ENCODE measurements at regions not wholly inside any gene's neighbourhood (a gene's known extent, or its start where the extent isn't known, plus 50 kb on each side); places are given as distances from the start of the nearest gene placed in this dataset.

- peak; percentile 15 for DNase-seq
Measured at GRCh38 chrX:134747006-134747405, 50.0 kb downstream of the PABIR2 start.

- DNase-seq, result no peak
Measured at GRCh38 chrX:134746410-134746785, 50.6 kb downstream of the PABIR2 start.

DNA sequence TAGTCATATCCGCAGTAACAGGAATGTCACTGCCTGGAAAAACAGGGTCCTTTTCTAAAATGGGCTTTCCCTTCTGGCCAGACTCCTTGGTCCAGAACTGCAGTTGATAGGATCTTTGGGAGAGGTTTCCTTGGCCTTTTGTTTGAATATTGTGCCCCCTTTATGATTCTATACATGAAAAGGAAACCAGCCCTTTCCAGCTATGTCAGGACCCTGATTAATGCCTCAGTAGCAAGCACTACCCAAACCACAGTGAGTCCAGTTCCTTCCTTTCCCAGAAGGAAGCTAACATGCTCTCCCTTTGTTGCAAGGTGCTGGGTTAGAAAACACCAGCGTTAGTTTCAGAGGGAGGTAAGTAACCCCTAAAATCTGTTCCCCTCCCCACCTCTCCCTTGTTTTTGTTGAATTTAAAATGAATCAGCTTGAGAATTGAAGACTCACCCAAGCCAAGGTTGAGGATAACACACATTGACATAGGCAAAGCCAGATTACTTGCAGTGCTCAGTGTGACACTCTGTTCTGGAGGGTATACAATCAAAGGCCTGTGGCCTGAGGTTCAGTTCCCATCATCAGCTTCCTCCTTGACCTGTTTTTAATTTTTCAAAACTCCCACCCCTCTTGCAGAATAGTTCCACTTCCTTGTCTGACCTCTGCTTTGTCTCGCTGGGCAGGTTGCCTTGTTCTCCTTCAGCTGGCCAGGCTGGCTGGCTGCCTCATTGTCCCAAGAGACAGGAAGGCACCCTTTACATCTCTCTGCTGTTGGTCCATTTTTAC, 51.2 kb downstream of the PABIR2 start:
- DNase-seq, result no peak

DNA sequence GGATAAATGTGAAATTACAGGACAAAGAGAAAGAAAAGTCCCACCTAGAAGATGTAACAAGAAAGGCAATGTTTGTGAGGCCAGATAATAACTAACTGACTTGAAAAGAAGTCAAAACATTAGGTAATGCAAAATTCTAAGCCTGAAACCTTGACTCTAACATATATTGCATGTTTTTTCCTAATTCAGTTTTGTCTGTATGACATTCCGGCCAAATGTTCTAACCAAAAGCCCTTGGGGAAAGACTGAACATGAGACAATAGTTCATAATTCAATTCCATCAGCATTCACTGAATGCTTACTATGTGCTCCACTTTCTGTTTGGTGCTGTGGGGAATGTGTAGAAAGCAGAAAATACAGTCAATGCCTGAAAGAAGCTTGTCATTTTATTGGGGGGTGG, 53.9 kb downstream of the PABIR2 start:
- no peak for DNase-seq

DNA sequence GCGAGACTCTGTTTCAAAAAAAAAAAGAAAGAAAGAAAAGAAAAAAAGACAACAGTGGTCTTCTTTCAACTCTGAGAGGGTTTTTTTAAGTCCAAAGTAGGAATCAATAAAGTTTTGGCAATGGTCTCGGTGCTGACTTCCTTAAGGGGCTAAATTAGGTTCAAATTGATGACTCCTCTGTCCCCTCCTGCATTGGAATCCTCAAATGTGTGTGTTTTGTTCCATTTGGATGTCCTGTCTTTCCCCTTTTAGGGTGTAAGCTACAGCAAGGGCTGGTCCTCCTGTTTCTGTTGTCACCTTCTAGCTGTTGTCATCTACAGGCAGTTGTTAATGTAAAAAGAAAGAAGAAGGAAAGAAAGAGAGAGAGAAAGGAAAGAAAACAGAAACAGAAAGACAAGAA, 54.4 kb downstream of the PABIR2 start:
- no peak for DNase-seq

DNA sequence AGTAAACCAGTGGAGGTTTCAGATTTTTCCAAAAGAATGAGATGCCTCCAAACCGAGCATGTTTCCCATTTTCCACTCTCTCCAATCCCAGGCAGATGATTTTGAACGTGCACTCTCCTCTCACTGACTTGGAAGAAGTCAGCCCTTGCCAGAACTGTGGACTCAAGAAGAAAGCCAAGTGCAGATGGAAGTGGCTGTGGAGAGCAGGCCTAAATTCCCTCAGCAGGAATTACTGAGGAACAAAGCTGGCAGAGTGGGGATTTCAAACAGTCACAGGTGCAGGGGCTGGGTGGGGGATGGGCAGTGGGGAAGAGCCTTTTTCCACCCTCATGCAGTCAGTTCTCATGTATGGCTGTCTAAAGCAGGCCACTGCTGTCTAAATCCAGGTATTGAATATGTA, 55.3 kb downstream of the PABIR2 start:
- DNase-seq, result no peak

DNA sequence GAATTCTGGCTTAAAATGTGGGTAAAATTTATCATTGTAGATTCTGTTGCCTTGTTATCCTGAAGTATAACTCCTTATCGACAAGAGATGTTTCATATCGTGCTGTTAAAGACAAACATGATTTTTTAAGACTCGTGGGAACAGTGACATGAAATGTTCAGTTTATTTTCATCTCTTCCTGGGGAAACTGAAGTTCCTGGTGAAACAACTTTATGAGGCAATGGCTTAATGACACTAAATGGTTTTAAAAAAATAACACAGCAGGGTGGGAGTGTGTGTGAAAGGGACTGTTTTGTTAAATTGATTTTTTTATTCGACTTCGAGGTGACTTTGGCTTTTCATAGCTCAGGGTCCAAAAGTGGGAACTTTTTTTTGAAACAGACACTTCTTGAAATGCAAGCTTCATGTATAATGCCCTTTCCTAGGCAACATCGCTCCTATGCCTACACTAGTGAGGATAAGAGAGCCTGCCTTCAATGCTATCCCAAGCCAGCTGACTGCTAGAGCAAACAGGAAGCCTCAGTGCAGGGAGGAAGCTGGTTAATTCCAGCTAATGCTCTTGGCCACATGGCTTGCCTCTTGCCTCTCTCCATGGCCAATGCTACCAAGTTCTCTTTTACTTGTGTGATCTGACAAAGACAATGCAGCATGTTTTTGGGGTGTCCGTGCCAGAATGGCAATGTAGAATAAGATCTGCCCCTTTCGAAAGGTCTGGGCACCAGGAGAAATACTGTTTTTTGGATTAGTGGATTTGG, 57.8 kb downstream of the PABIR2 start:
- DNase-seq, result no peak

GRCh38 chrX:134738445-134738844, 58.6 kb downstream of the PABIR2 start:
- DNase-seq, result no peak

GRCh38 chrX:134737721-134738369, 59.2 kb downstream of the PABIR2 start:
- DNase-seq, result no peak

DNA sequence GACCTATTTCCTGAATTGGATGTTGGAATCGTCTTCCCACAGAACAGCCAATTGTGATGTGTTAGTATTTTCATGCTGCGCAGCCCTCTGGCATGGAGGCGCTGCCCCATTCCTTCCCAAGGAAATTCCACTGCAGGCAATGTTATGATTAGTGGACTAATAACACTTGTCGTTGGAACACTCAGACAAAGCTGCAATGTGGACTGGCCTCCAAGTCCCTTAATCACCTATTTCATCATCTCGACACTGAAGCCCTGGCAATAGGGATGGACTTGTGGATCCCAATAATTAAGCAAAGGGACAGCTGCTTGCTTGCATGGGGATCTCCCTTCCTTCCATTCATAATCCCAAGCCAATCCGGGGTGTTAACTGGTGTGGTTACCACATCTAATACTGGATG, 59.9 kb downstream of the PABIR2 start:
- DNase-seq, result no peak

GRCh38 chrX:134736356-134736755, 60.6 kb downstream of the PABIR2 start:
- no peak for DNase-seq

DNA sequence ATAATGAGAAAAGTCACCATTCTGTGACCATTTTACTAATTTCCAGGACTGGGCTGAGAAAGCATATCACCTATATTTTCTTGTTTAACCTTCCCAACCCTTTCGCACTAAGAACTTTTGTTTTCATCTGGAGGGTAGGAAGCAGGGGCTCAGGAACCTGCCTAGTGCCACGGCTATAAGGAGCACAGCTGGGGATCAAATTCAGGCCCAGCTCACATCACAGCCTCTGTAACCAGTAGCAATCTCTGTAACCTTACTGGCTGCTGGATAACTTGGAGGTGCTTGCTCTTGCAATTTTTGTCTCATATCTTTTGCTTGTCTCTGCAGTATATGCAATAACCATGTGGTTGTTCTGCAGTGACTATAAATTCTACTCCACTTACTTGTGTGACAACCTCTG, 62.0 kb downstream of the PABIR2 start:
- DNase-seq, result peak; percentile 17

DNA sequence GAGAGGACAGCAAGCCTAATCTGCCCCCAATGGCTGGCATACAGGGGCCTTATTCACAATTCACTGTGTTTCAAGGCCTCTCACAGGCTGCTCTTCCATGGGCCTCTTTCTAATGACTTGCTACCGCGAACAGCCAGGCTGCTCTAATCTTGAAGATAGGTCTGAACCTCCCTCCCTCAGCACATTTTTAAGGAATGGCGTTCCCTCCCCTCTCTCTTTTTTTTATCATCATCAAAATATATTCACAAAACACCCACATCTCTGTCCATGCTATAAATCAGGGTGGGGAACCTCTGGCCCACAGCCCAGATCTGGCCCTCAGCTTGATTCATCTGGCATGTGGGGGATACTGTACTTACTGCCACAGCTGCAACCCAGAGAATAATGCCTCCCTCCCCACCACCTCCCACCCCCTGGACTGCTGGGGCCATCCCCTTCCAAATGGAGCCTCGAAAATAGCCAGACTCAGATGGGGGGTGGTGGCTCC, 62.5 kb downstream of the PABIR2 start:
- DNase-seq, result peak; percentile 27

DNA sequence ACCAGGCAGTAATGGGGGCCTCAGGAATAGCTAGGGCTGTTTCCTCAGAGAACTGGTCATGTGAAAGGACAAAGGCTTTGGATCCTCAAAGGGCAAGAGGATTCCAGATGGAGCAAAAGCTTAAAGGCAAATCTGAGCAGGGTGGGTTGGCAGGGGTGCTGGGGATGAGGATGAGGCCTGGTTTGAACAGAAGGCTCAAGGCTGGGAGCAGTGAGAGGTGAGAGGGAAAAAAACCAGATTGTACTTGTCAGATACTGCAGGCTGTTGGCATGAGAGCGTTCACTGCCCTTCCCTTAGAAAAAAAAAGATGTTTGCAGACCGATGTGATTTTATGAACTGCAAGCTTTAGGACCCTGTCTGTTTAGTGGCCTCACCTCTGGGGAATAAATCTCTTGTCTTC, 63.4 kb downstream of the PABIR2 start:
- DNase-seq, result no peak

GRCh38 chrX:134732676-134733075, 64.3 kb downstream of the PABIR2 start:
- no peak for DNase-seq

DNA sequence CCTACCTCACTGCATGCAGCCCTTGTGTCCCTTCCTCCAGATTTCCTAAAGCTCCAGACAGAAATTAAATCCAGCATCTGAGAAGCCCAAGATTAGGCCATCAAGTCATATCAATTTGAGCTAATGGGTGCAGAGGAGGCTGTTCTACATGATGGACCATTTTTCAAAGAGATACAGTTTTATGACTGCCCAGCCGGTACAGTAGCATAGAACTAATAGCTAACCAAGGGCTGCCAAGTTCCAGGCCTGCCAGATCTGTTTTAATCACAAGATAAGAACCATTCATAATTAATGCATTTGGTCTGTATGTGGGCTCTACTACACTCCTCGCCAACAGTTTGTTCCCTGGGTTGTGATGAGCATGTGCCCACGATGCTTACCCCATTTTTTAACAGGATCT, 64.9 kb downstream of the PABIR2 start:
- no peak for DNase-seq

GRCh38 chrX:134727363-134727762, 69.1 kb upstream of the PLAC1 start:
- no peak for DNase-seq

- no peak for DNase-seq
Measured at GRCh38 chrX:134725103-134725690, 66.9 kb upstream of the PLAC1 start.

DNA sequence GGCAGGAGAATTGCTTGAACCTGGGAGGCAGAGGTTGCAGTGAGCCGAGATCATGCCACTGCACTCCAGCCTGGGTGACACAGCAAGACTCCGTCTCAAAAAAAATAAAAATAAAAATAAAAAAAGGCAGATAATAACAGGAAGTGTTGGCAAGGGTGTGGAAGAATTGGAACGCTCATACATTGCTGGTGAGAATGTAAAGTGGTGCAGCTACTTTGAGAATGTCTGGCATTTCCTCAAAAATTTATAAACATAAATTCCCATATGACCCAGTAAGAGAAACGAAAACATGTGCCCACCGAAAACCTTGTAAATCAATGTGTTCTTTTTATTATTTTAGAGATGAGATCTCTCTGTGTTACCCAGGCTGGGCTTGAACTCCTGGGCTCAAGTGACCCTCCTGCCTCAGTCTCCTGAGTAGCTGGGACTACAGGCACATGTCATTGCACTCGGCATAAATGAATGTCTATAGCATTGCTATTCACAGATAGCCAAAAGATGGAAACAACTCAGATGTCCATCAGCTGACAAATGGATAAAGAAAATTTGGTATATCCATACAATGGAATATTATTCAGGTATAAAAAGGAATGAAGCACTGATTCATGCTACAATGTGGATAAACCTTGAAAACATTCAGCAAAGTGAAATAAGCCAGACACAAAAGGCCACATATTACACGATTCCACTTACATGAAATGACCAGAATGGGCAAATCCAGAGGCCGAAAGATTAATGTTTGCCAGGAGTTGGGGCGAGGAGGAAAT, 63.7 kb upstream of the PLAC1 start:
- DNase-seq, result no peak

DNA sequence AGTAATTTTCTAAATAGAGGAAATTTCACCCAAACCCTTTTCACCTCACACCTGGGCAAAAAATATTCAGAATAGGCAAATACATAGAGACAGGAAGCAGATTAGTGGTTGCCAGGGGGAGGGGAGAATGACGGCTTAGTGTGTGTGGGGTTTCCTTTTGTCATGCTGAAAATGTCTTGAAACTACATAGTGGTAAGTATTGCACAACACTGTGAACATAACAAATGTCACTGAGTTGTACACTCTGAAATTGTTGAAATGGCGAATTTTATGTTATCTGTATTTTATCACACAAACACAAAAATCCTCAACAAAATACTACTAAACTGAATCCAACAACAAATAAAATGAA, 60.7 kb upstream of the PLAC1 start:
- no peak for DNase-seq

DNA sequence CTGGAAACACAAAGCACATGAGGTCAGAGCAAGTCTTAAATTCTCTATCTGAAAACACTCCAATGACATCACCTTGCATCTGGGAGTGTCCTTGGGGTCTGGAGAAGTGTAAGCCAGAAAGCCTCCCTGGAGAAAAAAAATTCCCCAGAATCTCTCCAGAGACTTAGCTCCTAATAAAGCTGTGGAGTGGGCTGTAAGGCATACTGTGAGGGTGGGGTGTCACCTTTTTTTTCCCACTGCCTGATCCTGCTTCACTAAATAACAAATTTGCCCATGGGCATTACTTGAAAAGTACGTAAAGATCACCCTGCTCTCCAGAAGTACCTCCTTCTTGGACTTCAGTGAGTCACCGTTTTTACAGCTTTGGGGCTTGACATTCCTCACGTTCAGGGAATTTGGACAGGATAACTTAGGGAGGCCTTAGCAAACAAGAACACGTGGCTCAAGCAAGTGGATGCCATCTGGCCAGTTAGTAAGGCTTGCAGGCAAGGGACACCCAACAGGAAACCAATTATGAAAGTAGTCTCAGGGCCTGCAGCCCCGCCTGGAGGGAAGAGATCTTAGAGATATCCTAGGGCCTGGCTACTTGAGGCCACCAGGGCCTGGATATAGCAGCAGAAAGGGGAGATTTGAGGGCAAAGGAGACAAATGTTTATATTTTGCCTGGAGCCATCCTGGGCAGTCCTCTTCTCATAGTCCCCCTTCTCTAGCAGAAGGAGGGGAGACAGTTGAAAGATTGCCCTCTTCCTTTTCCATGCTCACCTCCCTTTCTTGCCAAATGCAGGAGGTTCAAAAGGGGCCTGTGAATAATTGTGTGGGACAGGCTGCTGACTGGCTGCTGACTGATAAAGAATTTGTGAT, 60.1 kb upstream of the PLAC1 start:
- DNase-seq, result no peak

All from right kidney (tissue), 1 donor.